ENCODE measurements at regions not wholly inside any gene's neighbourhood (a gene's known extent, or its start where the extent isn't known, plus 50 kb on each side); places are given as distances from the start of the nearest gene placed in this dataset.

DNA sequence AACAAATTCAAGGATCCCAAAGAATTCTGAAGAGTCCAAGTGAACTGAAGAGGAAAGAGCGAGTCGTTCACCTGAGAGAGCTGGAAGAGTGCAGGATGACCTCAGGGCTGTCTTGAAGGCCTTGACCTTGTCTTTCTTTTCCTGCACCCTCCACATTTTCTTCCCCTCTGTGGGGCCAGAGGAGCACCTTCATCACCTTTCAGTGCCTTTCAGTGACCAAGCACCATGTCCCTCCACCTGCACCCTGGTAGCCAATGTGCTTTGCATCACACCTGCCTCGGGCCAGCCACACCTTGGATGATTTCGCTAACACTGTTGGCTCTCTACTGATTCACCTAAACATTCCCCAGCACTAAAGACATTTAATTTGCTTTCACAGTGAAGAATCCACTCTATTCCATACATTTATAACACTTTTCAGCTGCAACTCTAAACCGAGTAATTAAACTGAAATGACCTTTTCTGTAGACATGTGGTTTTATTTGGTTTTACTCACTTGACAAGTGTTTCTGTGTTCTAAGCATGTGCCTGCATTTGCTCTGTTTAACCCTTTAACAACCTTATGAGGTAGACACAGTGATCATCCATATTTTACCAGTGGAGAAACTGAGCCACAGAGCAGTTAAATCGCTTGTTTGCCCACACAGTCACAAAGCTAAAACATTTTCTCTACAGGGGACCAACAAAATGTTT is 121.3 kb upstream of the CST7 start:
- Mint-ChIP-seq H3K27me3 (no peaks in the 10 kb centered on the region), H3K4me3 (no peak overlapping the region), H3K36me3 (no peaks in the 10 kb centered on the region), H3K4me1 (ENCODE audit: unreplicated experiment) (no peaks in the 10 kb centered on the region), H3K9me3 (no peaks in the 10 kb centered on the region), H3K27ac (no peak overlapping the region)
- DNase-seq (ENCODE audit: extremely low spot score, unreplicated experiment), result no peak
- TF ChIP-seq, protein P1, sequence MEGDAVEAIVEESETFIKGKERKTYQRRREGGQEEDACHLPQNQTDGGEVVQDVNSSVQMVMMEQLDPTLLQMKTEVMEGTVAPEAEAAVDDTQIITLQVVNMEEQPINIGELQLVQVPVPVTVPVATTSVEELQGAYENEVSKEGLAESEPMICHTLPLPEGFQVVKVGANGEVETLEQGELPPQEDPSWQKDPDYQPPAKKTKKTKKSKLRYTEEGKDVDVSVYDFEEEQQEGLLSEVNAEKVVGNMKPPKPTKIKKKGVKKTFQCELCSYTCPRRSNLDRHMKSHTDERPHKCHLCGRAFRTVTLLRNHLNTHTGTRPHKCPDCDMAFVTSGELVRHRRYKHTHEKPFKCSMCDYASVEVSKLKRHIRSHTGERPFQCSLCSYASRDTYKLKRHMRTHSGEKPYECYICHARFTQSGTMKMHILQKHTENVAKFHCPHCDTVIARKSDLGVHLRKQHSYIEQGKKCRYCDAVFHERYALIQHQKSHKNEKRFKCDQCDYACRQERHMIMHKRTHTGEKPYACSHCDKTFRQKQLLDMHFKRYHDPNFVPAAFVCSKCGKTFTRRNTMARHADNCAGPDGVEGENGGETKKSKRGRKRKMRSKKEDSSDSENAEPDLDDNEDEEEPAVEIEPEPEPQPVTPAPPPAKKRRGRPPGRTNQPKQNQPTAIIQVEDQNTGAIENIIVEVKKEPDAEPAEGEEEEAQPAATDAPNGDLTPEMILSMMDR (conservative IDR thresholded peaks at IDR 0.05), result no peak

GRCh38 chr20:24828992-24829648 is 119.9 kb upstream of the CST7 start:
- no peaks in the 10 kb centered on the region for H3K4me1 Mint-ChIP-seq (ENCODE audit: unreplicated experiment)
- H3K36me3 Mint-ChIP-seq, result no peaks in the 10 kb centered on the region
- H3K27me3 Mint-ChIP-seq, result no peaks in the 10 kb centered on the region
- TF ChIP-seq, protein P1 (conservative IDR thresholded peaks at IDR 0.05), result no peak
- DNase-seq (ENCODE audit: extremely low spot score, unreplicated experiment), result peak; percentile 58
- no peak overlapping the region for H3K27ac Mint-ChIP-seq
- H3K9me3 Mint-ChIP-seq, result no peaks in the 10 kb centered on the region
- no peak overlapping the region for H3K4me3 Mint-ChIP-seq

GRCh38 chr20:24829649-24830370 is 119.3 kb upstream of the CST7 start:
- H3K36me3 Mint-ChIP-seq, result no peaks in the 10 kb centered on the region
- H3K27ac Mint-ChIP-seq, result no peak overlapping the region
- H3K4me1 Mint-ChIP-seq (ENCODE audit: unreplicated experiment), result no peaks in the 10 kb centered on the region
- H3K27me3 Mint-ChIP-seq, result no peaks in the 10 kb centered on the region
- no peaks in the 10 kb centered on the region for H3K9me3 Mint-ChIP-seq
- TF ChIP-seq, protein P1 (conservative IDR thresholded peaks at IDR 0.05), result no peak
- no peak overlapping the region for H3K4me3 Mint-ChIP-seq
- DNase-seq (ENCODE audit: extremely low spot score, unreplicated experiment), result peak; percentile 55

GRCh38 chr20:24830649-24831048 is 118.4 kb upstream of the CST7 start:
- DNase-seq (ENCODE audit: extremely low spot score, unreplicated experiment), result no peak
- H3K27ac Mint-ChIP-seq, result no peak overlapping the region
- no peak overlapping the region for H3K4me3 Mint-ChIP-seq
- no peaks in the 10 kb centered on the region for H3K36me3 Mint-ChIP-seq
- TF ChIP-seq, protein P1 (conservative IDR thresholded peaks at IDR 0.05), result no peak
- no peaks in the 10 kb centered on the region for H3K9me3 Mint-ChIP-seq
- no peaks in the 10 kb centered on the region for H3K27me3 Mint-ChIP-seq
- no peaks in the 10 kb centered on the region for H3K4me1 Mint-ChIP-seq (ENCODE audit: unreplicated experiment)

DNA sequence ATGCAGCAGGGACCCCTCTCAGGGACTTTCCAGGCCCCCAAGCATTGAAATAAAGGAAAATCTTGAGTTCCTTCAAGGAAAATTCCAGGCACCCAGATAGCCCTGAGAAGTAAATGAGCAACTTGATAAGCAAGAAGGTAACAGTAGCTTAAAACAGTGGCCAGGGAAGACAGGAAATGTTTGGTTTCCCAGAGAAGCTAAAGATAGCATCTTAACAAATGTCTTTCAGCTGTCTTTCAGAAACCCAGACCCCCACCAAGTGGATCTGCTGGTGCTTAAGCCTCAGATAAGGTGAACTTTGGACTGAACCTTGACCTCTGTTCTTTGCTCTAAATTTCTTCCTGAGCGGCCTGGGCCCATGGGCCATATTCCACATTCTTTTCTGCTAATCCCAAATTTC is 117.8 kb upstream of the CST7 start:
- no peaks in the 10 kb centered on the region for H3K9me3 Mint-ChIP-seq
- no peak overlapping the region for H3K4me3 Mint-ChIP-seq
- H3K27me3 Mint-ChIP-seq, result peaks cover under 1% of the 10 kb centered on the region
- no peak for DNase-seq (ENCODE audit: extremely low spot score, unreplicated experiment)
- no peak overlapping the region for H3K27ac Mint-ChIP-seq
- TF ChIP-seq, protein P1 (conservative IDR thresholded peaks at IDR 0.05), result no peak
- H3K36me3 Mint-ChIP-seq, result no peaks in the 10 kb centered on the region
- H3K4me1 Mint-ChIP-seq (ENCODE audit: unreplicated experiment), result no peaks in the 10 kb centered on the region
